ENCODE measurements at regions not wholly inside any gene's neighbourhood (a gene's known extent, or its start where the extent isn't known, plus 50 kb on each side); places are given as distances from the start of the nearest gene placed in this dataset.

GRCh38 chr7:84524714-84525694 is 330.4 kb upstream of the SEMA3A start (continued):
- TF ChIP-seq MAX (IDR thresholded peaks at IDR 0.05) = 0 out of 2 replicates have a peak, but pooled peaks have one; percentile 55
- no peak for TF ChIP-seq TP53 (CRISPR knock-in tag; IDR thresholded peaks at IDR 0.05)
- no peak for TF ChIP-seq PHF8 (IDR thresholded peaks at IDR 0.05; ENCODE audit: borderline replicate concordance, low read depth)
- no peak for TF ChIP-seq REST (IDR thresholded peaks at IDR 0.05)
- no peak for TF ChIP-seq SREBF2 (IDR thresholded peaks at IDR 0.05)
- no peak for TF ChIP-seq ELK1 (IDR thresholded peaks at IDR 0.05; ENCODE audit: low read depth, low read length)
- TF ChIP-seq CEBPB (IDR thresholded peaks at IDR 0.05) = peak; percentile 53 to 75
- TF ChIP-seq RAD21 (conservative IDR thresholded peaks at IDR 0.05 in 1 of 2, IDR thresholded peaks at IDR 0.05 in 1 of 2) = peak; percentile 2 to 57; a peak in 3 of 5 replicates
- TF ChIP-seq KDM1A (IDR thresholded peaks at IDR 0.05; ENCODE audit: low read depth) = no peak
- no peak for TF ChIP-seq MYC (IDR thresholded peaks at IDR 0.05; ENCODE audit: borderline replicate concordance, low read length)
- peak; percentile 86 for TF ChIP-seq GATA3 (IDR thresholded peaks at IDR 0.05; ENCODE audit: borderline replicate concordance)
- peak; percentile 75 to 76; a peak in 4 of 5 replicates for TF ChIP-seq JUN (IDR thresholded peaks at IDR 0.05)
- TF ChIP-seq SMC3 (IDR thresholded peaks at IDR 0.05) = peak; percentile 48; the same call in 2 of the 3 replicates

GRCh38 chr7:84513061-84513460 is 318.5 kb upstream of the SEMA3A start:
- Histone ChIP-seq H3K4me2 (no peak overlapping the region), H3K27ac (no peak overlapping the region), H3K9me3 (no peaks in the 10 kb centered on the region), H3K4me3 (no peak overlapping the region), H3K4me1 (no peaks in the 10 kb centered on the region)
- FAIRE-seq (peak; percentile 46), ATAC-seq (no peak), DNase-seq (ENCODE audit: low read depth in 1 of 2, low spot score in 1 of 2) (no peak)
- POLR2A ChIA-PET = no interaction called here
- WGBS (ENCODE audit: missing lambda C conversion rate) = 71% methylated on average over 3 of the region's 3 CpGs
- CTCF ChIA-PET = interaction anchor here (0.9 kb wide), 1 partner anchor 577 kb away, joined by 3 read pairs; no protein-coding TSS in a partner anchor
- no peak for TF ChIP-seq BHLHE40 (IDR thresholded peaks at IDR 0.05; ENCODE audit: low read depth, low read length)
- no peak for TF ChIP-seq E2F6 (IDR thresholded peaks at IDR 0.05; ENCODE audit: borderline replicate concordance, low read depth)
- TF ChIP-seq BCL3 (IDR thresholded peaks at IDR 0.05) = no peak
- no peak for TF ChIP-seq CBX2 (IDR thresholded peaks at IDR 0.05; ENCODE audit: borderline replicate concordance, low read depth)
- no peak for TF ChIP-seq EHMT2 (IDR thresholded peaks at IDR 0.05; ENCODE audit: low read depth)
- TF ChIP-seq HES2 (IDR thresholded peaks at IDR 0.05) = no peak
- TF ChIP-seq MAX (IDR thresholded peaks at IDR 0.05) = no peak
- TF ChIP-seq SMC3 (IDR thresholded peaks at IDR 0.05) = no peak
- TF ChIP-seq NR3C1 (IDR thresholded peaks at IDR 0.05) = no peak
- no peak for TF ChIP-seq HOXB13 (CRISPR knock-in tag; IDR thresholded peaks at IDR 0.05; ENCODE audit: low read depth)
- TF ChIP-seq CEBPB (IDR thresholded peaks at IDR 0.05) = no peak
- TF ChIP-seq JUN (IDR thresholded peaks at IDR 0.05) = no peak
- no peak for TF ChIP-seq REST (IDR thresholded peaks at IDR 0.05)
- no peak for TF ChIP-seq HEYL (CRISPR knock-in tag; IDR thresholded peaks at IDR 0.05)
- TF ChIP-seq USF2 (IDR thresholded peaks at IDR 0.05) = no peak
- no peak for TF ChIP-seq CBX8 (IDR thresholded peaks at IDR 0.05)
